D721Med (cell line): ENCODE measurements at regions not wholly inside any gene's neighbourhood (a gene's known extent, or its start where the extent isn't known, plus 50 kb on each side); places are given as distances from the start of the nearest gene placed in this dataset.

Experiments used
- DNase-seq: peaks from one replicate; pipeline ENCODE4 v3.0.0; 2011; ENCODE audit warnings: low spot score; ENCODE audit not compliant: insufficient read length
- FAIRE-seq: peaks from 2 replicates; lab custom pipeline; 2011; peaks lifted over from hg19 to GRCh38; lab: Jason Lieb, UNC
- TF ChIP-seq, protein P1 (sequence below): IDR thresholded peaks from 2 replicates; pipeline ENCODE4 v1.5.1; 2012; ENCODE audit warnings: mild to moderate bottlenecking, control low read depth; ENCODE audit not compliant: insufficient read depth; ENCODE audit errors: missing control alignments

DNA sequence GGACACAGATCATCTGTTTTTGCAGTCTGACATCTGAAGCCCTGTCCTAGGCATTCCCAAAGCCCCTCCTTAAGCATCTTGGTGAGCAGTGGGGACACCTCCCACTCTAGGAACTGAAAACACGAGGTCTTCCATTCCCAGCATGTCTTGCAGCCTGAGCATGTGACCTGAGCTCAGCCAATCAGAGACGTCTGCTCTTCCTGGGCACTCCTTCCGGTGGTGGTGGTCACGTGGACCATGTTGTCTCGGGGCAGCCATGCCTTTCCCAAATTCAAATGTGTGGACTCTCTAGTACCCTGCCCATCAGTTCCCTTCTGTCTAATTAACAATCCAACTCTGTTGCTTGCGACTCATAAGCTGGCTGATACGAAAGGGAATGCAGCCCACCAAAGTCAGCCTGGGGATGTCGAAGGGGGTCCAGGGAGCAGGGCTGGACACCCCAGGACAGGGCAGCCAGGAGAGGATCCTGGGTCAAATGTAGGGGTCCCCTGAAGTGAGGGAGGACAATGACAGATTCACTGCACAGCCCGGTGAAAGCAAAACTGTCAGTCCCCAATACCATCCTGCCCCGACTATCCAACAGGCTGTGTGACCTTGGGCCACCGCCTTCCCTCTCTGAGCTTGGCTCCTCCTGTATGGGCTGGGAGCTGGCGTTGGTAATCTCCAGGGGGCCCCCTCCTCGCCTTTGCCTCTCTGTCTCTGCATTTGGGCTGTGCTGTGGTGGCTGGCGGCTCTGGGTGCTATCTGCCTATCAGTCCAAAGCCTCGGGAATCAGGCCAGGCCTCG is 57.4 kb upstream of the BAIAP2L1 start:
- FAIRE-seq (no peak), DNase-seq (no peak)
- TF ChIP-seq, protein P1, sequence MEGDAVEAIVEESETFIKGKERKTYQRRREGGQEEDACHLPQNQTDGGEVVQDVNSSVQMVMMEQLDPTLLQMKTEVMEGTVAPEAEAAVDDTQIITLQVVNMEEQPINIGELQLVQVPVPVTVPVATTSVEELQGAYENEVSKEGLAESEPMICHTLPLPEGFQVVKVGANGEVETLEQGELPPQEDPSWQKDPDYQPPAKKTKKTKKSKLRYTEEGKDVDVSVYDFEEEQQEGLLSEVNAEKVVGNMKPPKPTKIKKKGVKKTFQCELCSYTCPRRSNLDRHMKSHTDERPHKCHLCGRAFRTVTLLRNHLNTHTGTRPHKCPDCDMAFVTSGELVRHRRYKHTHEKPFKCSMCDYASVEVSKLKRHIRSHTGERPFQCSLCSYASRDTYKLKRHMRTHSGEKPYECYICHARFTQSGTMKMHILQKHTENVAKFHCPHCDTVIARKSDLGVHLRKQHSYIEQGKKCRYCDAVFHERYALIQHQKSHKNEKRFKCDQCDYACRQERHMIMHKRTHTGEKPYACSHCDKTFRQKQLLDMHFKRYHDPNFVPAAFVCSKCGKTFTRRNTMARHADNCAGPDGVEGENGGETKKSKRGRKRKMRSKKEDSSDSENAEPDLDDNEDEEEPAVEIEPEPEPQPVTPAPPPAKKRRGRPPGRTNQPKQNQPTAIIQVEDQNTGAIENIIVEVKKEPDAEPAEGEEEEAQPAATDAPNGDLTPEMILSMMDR, result no peak

GRCh38 chr7:98456866-98457265 is 56.0 kb upstream of the BAIAP2L1 start:
- TF ChIP-seq, protein P1, result no peak
- DNase-seq (no peak), FAIRE-seq (no peak)

DNA sequence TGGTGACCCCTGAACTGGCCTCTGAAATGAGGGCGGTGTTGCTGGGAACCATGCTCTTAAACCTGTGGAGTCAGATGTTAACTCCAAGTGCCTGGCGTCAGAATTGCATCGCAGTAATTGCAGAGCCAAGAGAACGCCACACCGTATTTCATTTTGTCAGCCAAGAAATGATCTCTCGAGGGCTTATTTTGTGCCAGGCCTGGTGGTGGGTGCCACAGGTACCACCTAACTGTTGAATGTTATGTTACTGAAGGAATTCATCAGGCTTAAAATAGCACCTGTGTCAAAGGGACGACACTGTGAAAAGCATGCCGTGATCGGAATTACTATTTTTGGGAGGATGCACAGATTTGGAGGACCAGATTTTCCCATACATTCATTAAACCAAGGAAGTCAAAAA is 51.9 kb upstream of the BAIAP2L1 start:
- TF ChIP-seq, protein P1, result no peak
- FAIRE-seq, result no peak
- no peak for DNase-seq
